HUES48 (cell line): ENCODE measurements at regions not wholly inside any gene's neighbourhood (a gene's known extent, or its start where the extent isn't known, plus 50 kb on each side); places are given as distances from the start of the nearest gene placed in this dataset.

Experiments used
- H3K27ac ChIP-seq: one replicate; pipeline ENCODE4 v1.7.0; 2013; ENCODE audit warnings: low read depth, low read length, inconsistent platforms
- H3K27me3 ChIP-seq: 2 replicates; pipeline ENCODE4 v1.6.1; 2013; ENCODE audit warnings: mild to moderate bottlenecking, low read length; ENCODE audit not compliant: control insufficient read depth, insufficient read depth
- H3K36me3 ChIP-seq: 2 replicates; pipeline ENCODE4 v1.6.1; 2013; ENCODE audit warnings: low read length; ENCODE audit not compliant: control insufficient read depth, insufficient read depth
- H3K4me1 ChIP-seq: 2 replicates; pipeline ENCODE4 v1.6.1; 2013; ENCODE audit warnings: mild to moderate bottlenecking, low read length; ENCODE audit not compliant: control insufficient read depth, insufficient read depth
- H3K4me3 ChIP-seq: 2 replicates; pipeline ENCODE4 v1.5.1; 2013; ENCODE audit warnings: mild to moderate bottlenecking, low read depth, low read length
- H3K9ac ChIP-seq: 2 replicates; pipeline ENCODE4 v1.6.1; 2013; ENCODE audit warnings: mild to moderate bottlenecking, low read depth, low read length, moderate library complexity
- H3K9me3 ChIP-seq: 2 replicates; pipeline ENCODE4 v1.6.1; 2013; ENCODE audit warnings: low read length; ENCODE audit not compliant: control insufficient read depth, insufficient read depth

- Histone ChIP-seq H3K9me3 (no peaks in the 10 kb centered on the region), H3K36me3 (no peaks in the 10 kb centered on the region)
These were observed 124.8 kb upstream of the RBBP6 start for GRCh38 chr16:24414534-24414933.

GRCh38 chr16:24418733-24419132 lies 120.6 kb upstream of the RBBP6 start:
- Histone ChIP-seq H3K9ac (no peak overlapping the region), H3K9me3 (no peaks in the 10 kb centered on the region), H3K4me1 (peaks cover 9% of the 10 kb centered on the region; the same call in 1 of the 2 replicates), H3K4me3 (no peak overlapping the region), H3K36me3 (no peaks in the 10 kb centered on the region), H3K27ac (no peak overlapping the region), H3K27me3 (no peaks in the 10 kb centered on the region)

More at GRCh38 chr16:24414534-24414933, 124.8 kb upstream of the RBBP6 start:
- Histone ChIP-seq H3K4me3 (no peak overlapping the region), H3K27me3 (no peaks in the 10 kb centered on the region), H3K27ac (no peak overlapping the region), H3K4me1 (peaks cover 3% of the 10 kb centered on the region; the same call in 1 of the 2 replicates), H3K9ac (no peak overlapping the region)

- Histone ChIP-seq H3K9me3 (no peaks in the 10 kb centered on the region), H3K36me3 (no peaks in the 10 kb centered on the region), H3K27me3 (no peaks in the 10 kb centered on the region), H3K27ac (no peak overlapping the region), H3K9ac (no peak overlapping the region), H3K4me3 (no peak overlapping the region), H3K4me1 (peaks cover 9% of the 10 kb centered on the region; the same call in 1 of the 2 replicates)
These were observed 116.1 kb upstream of the RBBP6 start for GRCh38 chr16:24423312-24423711.

GRCh38 chr16:24424364-24424763 lies 115.0 kb upstream of the RBBP6 start:
- Histone ChIP-seq H3K9ac (no peak overlapping the region), H3K27me3 (no peaks in the 10 kb centered on the region), H3K4me3 (no peak overlapping the region), H3K36me3 (no peaks in the 10 kb centered on the region), H3K9me3 (no peaks in the 10 kb centered on the region), H3K4me1 (peaks cover 7% of the 10 kb centered on the region; the same call in 1 of the 2 replicates), H3K27ac (no peak overlapping the region)

GRCh38 chr16:24427840-24428239 lies 111.5 kb upstream of the RBBP6 start:
- Histone ChIP-seq H3K9me3 (no peaks in the 10 kb centered on the region), H3K9ac (no peak overlapping the region), H3K27ac (no peak overlapping the region), H3K36me3 (no peaks in the 10 kb centered on the region), H3K4me3 (no peak overlapping the region), H3K4me1 (peaks cover 6% of the 10 kb centered on the region; the same call in 1 of the 2 replicates), H3K27me3 (no peaks in the 10 kb centered on the region)

GRCh38 chr16:24428756-24429155 lies 110.6 kb upstream of the RBBP6 start:
- no peak overlapping the region for H3K27ac ChIP-seq
- no peaks in the 10 kb centered on the region for H3K36me3 ChIP-seq
- H3K9me3 ChIP-seq, result no peaks in the 10 kb centered on the region
- H3K4me3 ChIP-seq, result no peak overlapping the region
- no peaks in the 10 kb centered on the region for H3K27me3 ChIP-seq
- no peak overlapping the region for H3K9ac ChIP-seq
- H3K4me1 ChIP-seq, result peaks cover 6% of the 10 kb centered on the region; the same call in 1 of the 2 replicates

GRCh38 chr16:24430954-24431760 lies 108.2 kb upstream of the RBBP6 start:
- Histone ChIP-seq H3K36me3 (no peaks in the 10 kb centered on the region), H3K27ac (no peak overlapping the region), H3K4me3 (no peak overlapping the region), H3K9me3 (no peaks in the 10 kb centered on the region), H3K9ac (no peak overlapping the region), H3K4me1 (peaks cover 6% of the 10 kb centered on the region; the same call in 1 of the 2 replicates), H3K27me3 (no peaks in the 10 kb centered on the region)

- Histone ChIP-seq H3K9me3 (no peaks in the 10 kb centered on the region), H3K4me1 (peaks cover 6% of the 10 kb centered on the region; the same call in 1 of the 2 replicates), H3K27ac (no peak overlapping the region), H3K27me3 (no peaks in the 10 kb centered on the region), H3K36me3 (no peaks in the 10 kb centered on the region), H3K9ac (no peak overlapping the region), H3K4me3 (no peak overlapping the region)
These were observed 105.7 kb upstream of the RBBP6 start for GRCh38 chr16:24433706-24434105.

GRCh38 chr16:24440306-24440705 lies 99.1 kb upstream of the RBBP6 start:
- Histone ChIP-seq H3K9ac (no peak overlapping the region), H3K27me3 (no peaks in the 10 kb centered on the region), H3K4me3 (no peak overlapping the region), H3K27ac (no peak overlapping the region), H3K4me1 (no peaks in the 10 kb centered on the region), H3K9me3 (peaks cover 13% of the 10 kb centered on the region), H3K36me3 (no peaks in the 10 kb centered on the region)

GRCh38 chr16:24442631-24443030 lies 96.7 kb upstream of the RBBP6 start:
- Histone ChIP-seq H3K4me1 (no peaks in the 10 kb centered on the region), H3K9me3 (peaks cover 13% of the 10 kb centered on the region), H3K27me3 (no peaks in the 10 kb centered on the region), H3K9ac (no peak overlapping the region), H3K4me3 (no peak overlapping the region), H3K36me3 (no peaks in the 10 kb centered on the region), H3K27ac (no peak overlapping the region)

GRCh38 chr16:24445216-24445615 lies 94.2 kb upstream of the RBBP6 start:
- H3K4me1 ChIP-seq, result no peaks in the 10 kb centered on the region
- peaks cover 13% of the 10 kb centered on the region for H3K9me3 ChIP-seq
- H3K36me3 ChIP-seq, result no peaks in the 10 kb centered on the region
- no peak overlapping the region for H3K27ac ChIP-seq
- no peak overlapping the region for H3K4me3 ChIP-seq
- no peak overlapping the region for H3K9ac ChIP-seq
- H3K27me3 ChIP-seq, result no peaks in the 10 kb centered on the region
